CD8-positive, alpha-beta memory T cell (primary cell): ENCODE measurements at regions not wholly inside any gene's neighbourhood (a gene's known extent, or its start where the extent isn't known, plus 50 kb on each side); places are given as distances from the start of the nearest gene placed in this dataset.

ENCODE experiments used
- CTCF ChIA-PET: fragments of 350-600 bp; sonication (Branson Sonifier 250); formaldehyde crosslinking; loops from one replicate; lab custom pipeline; 2021; ENCODE audit warnings: antibody characterized with exemption; lab: Charles Lee
- POLR2A ChIA-PET: fragments of 350-600 bp; sonication (Branson Sonifier 250); formaldehyde crosslinking; loops from one replicate; lab custom pipeline; 2021; ENCODE audit warnings: antibody characterized with exemption; lab: Charles Lee
- DNase-seq, 5 donors: peaks; one replicate each; pipeline versions ENCODE4 v3.0.0 to v3.0.0-alpha.2; 2020 to 2022; ENCODE audit warnings: mixed read lengths in 1 of 5
- H3K27ac ChIP-seq: one replicate; pipeline ENCODE4 v1.7.0; 2013; ENCODE audit warnings: low read depth, mild to moderate bottlenecking, low read length, moderate library complexity
- H3K27me3 ChIP-seq: 2 replicates; pipeline ENCODE4 v1.7.0; 2013; ENCODE audit warnings: low read length, mild to moderate bottlenecking; ENCODE audit not compliant: insufficient read depth, poor library complexity, severe bottlenecking
- H3K36me3 ChIP-seq: 2 replicates; pipeline ENCODE4 v1.7.0; 2013; ENCODE audit warnings: mild to moderate bottlenecking, low read length, moderate library complexity; ENCODE audit not compliant: insufficient read depth
- H3K4me1 ChIP-seq: 2 replicates; pipeline ENCODE4 v1.7.0; 2013; ENCODE audit warnings: mild to moderate bottlenecking, low read length, moderate library complexity; ENCODE audit not compliant: insufficient read depth
- H3K4me3 ChIP-seq: 2 replicates; pipeline ENCODE4 v1.7.0; 2013; ENCODE audit warnings: mild to moderate bottlenecking, low read length
- H3K9me3 ChIP-seq: 2 replicates; pipeline ENCODE4 v1.7.0; 2013; ENCODE audit warnings: mild to moderate bottlenecking, low read length
- H3K27ac Mint-ChIP-seq, 8 donors: one replicate each; pipeline ENCODE4 v1.8.0; 2020 to 2021; ENCODE audit warnings: mixed read lengths in 8 of 8, mild to moderate bottlenecking in 6 of 8, inconsistent platforms in 3 of 8, moderate library complexity in 3 of 8
- H3K27me3 Mint-ChIP-seq, 2 donors: one replicate each; pipeline ENCODE4 v1.8.0; 2020 to 2021; ENCODE audit warnings: mixed read lengths in 2 of 2, mild to moderate bottlenecking in 1 of 2, moderate library complexity in 1 of 2
- H3K36me3 Mint-ChIP-seq, 3 donors: one replicate each; pipeline ENCODE4 v1.8.0; 2020 to 2021; ENCODE audit warnings: mixed read lengths in 3 of 3, inconsistent platforms in 1 of 3, mild to moderate bottlenecking in 1 of 3
- H3K4me1 Mint-ChIP-seq, 3 donors: one replicate each; pipeline ENCODE4 v1.8.0; 2020 to 2021; ENCODE audit warnings: mixed read lengths in 3 of 3, inconsistent platforms in 1 of 3, mild to moderate bottlenecking in 1 of 3
- H3K4me3 Mint-ChIP-seq, 7 donors: one replicate each; pipeline ENCODE4 v1.8.0; 2020 to 2021; ENCODE audit warnings: mixed read lengths in 7 of 7, mild to moderate bottlenecking in 6 of 7, moderate library complexity in 4 of 7, inconsistent platforms in 2 of 7
- H3K9me3 Mint-ChIP-seq, 5 donors: one replicate each; pipeline ENCODE4 v1.8.0; 2020 to 2022; ENCODE audit warnings: mixed read lengths in 5 of 5, mild to moderate bottlenecking in 3 of 5, moderate library complexity in 2 of 5, inconsistent platforms in 1 of 5

GRCh38 chr2:172376505-172377125 is 50.8 kb upstream of the ITGA6 start:
- Mint-ChIP-seq H3K4me3 (no peak overlapping the region), H3K4me1 (no peaks in the 10 kb centered on the region), H3K27me3 (peaks cover 11 to 40% of the 10 kb centered on the region in 2 donors), H3K27ac (no peak overlapping the region), H3K9me3 (peaks cover 0 to 6% (median 3%) of the 10 kb centered on the region in 5 donors), H3K36me3 (peaks cover 0 to 5% (median 4%) of the 10 kb centered on the region in 3 donors)
- no peak overlapping the region for H3K27ac ChIP-seq
- no peak for DNase-seq
- no peaks in the 10 kb centered on the region for H3K27me3 ChIP-seq
- CTCF ChIA-PET: no interaction called here
- POLR2A ChIA-PET: no interaction called here
- H3K9me3 ChIP-seq: no peaks in the 10 kb centered on the region
- no peaks in the 10 kb centered on the region for H3K36me3 ChIP-seq
- H3K4me3 ChIP-seq: no peak overlapping the region
- H3K4me1 ChIP-seq: no peaks in the 10 kb centered on the region

- Histone ChIP-seq H3K27me3 (no peaks in the 10 kb centered on the region), H3K36me3 (no peaks in the 10 kb centered on the region), H3K27ac (no peak overlapping the region), H3K4me3 (no peak overlapping the region), H3K4me1 (no peaks in the 10 kb centered on the region), H3K9me3 (no peaks in the 10 kb centered on the region)
- peaks cover 0 to 6% (median 3%) of the 10 kb centered on the region in 5 donors for H3K9me3 Mint-ChIP-seq
- H3K36me3 Mint-ChIP-seq: peaks cover 0 to 5% (median 4%) of the 10 kb centered on the region in 3 donors
- H3K4me1 Mint-ChIP-seq: no peaks in the 10 kb centered on the region
- CTCF ChIA-PET: no interaction called here
- H3K27ac Mint-ChIP-seq: peak overlapping the region in 1 of 8 donors; percentile 45
- DNase-seq: no peak
- no peak overlapping the region for H3K4me3 Mint-ChIP-seq
- POLR2A ChIA-PET: no interaction called here
- peaks cover 11 to 38% of the 10 kb centered on the region in 2 donors for H3K27me3 Mint-ChIP-seq
Measured at GRCh38 chr2:172377408-172377807, 50.0 kb upstream of the ITGA6 start.
